ENCODE measurements at regions not wholly inside any gene's neighbourhood (a gene's known extent, or its start where the extent isn't known, plus 50 kb on each side); places are given as distances from the start of the nearest gene placed in this dataset.
"Not testable (repeated sequence)": the region's sequence is repeated elsewhere in the genome, so short reads cannot be mapped to it uniquely, and the experiment has no call there.

DNA sequence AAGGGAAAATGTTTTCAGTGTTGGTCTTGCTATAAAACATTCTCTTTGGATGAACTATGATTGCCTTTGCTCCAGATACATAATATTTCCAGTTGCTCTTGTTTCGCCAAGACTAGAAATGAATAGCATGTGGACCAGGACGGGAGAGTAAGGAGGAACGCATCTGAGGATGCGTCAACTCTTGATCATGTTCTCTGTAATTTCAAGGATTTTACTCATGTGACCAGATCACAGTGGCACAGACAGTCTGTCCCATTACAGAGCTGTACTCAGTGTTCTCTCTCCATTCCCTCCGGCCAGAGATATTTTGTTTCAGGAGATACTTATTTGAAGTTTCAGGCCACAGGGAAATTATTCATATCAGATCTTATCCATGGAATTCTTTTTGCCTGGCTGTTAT lies 266.6 kb downstream of the MID1IP1 start:
- no peak for DNase-seq
- Mint-ChIP-seq H3K36me3 (ENCODE audit: low read depth) (no peaks in the 10 kb centered on the region), H3K4me1 (no peaks in the 10 kb centered on the region), H3K9me3 (peaks cover 3% of the 10 kb centered on the region), H3K27me3 (no peaks in the 10 kb centered on the region), H3K27ac (no peak overlapping the region), H3K4me3 (no peak overlapping the region)
- intact Hi-C loops (cut with micrococcal nuclease), result no loop called here

DNA sequence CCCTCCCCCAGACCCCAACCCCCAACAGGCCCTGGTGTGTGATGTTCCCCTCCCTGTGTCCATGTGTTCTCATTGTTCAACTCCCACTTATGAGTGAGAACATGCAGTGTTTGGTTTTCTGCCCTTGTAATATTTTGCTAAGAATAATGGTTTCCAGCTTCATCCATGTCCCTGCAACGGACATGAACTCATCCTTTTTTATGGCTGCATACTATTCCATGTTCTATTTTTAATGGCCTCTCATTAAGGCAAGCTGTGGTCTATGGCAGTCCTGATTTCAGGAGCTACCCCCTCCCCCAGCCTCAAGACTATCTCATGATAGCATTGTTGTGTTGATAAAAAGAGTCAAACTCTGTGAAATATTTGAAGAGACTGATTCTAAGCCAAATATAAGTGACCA lies 267.4 kb downstream of the MID1IP1 start:
- intact Hi-C loops (cut with micrococcal nuclease); H3K9me3 Mint-ChIP-seq; H3K36me3 Mint-ChIP-seq (ENCODE audit: low read depth); DNase-seq; H3K27me3 Mint-ChIP-seq; H3K27ac Mint-ChIP-seq; H3K4me1 Mint-ChIP-seq; H3K4me3 Mint-ChIP-seq: not testable (repeated sequence)

DNA sequence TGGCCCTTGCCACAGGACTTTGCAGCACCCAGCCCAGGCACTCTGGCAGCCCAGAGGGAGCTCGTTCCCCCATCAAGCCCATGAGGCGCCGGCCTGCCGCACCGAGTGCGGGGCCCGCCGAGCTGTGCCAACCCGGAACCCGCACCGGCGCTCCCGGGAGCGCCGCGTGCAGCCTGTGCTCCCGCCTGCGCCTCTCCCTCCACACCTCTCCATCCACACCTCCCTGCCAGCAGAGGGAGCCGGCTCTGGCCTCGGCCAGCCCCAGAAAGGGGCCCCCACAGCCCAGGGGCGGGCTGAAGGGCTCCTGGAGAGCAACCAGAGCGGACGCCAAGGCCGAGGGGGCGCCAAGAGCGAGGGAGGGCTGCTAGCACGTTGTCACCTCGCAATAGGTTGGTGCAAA lies 268.8 kb downstream of the MID1IP1 start:
- H3K27me3 Mint-ChIP-seq, result no peaks in the 10 kb centered on the region
- no peaks in the 10 kb centered on the region for H3K4me1 Mint-ChIP-seq
- no peak overlapping the region for H3K27ac Mint-ChIP-seq
- intact Hi-C loops (cut with micrococcal nuclease), result no loop called here
- H3K36me3 Mint-ChIP-seq (ENCODE audit: low read depth), result no peaks in the 10 kb centered on the region
- DNase-seq, result no peak
- peaks cover 3% of the 10 kb centered on the region for H3K9me3 Mint-ChIP-seq
- no peak overlapping the region for H3K4me3 Mint-ChIP-seq

DNA sequence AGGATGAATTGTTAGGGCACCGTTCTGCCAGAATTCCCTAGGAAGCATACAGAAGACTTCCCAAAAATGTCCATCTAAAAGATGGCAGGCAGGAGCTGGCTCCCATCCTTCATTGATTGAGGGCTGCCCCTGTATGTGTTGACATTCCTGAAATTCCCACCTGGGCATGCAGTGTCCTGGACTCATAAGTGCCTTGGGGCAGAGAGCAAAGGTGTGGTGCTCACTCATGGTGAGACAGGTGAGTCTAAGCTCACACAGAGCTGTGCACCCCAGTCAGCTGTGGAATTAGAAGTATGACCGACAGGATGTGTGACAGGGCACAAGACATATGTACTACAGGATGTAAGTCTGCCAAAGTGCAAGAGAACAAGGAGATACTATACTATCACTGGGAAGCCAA lies 271.9 kb downstream of the MID1IP1 start:
- H3K9me3 Mint-ChIP-seq, result peaks cover 7% of the 10 kb centered on the region
- no peak overlapping the region for H3K4me3 Mint-ChIP-seq
- H3K4me1 Mint-ChIP-seq, result no peaks in the 10 kb centered on the region
- DNase-seq, result no peak
- no peaks in the 10 kb centered on the region for H3K27me3 Mint-ChIP-seq
- intact Hi-C loops (cut with micrococcal nuclease), result no loop called here
- no peaks in the 10 kb centered on the region for H3K36me3 Mint-ChIP-seq (ENCODE audit: low read depth)
- no peak overlapping the region for H3K27ac Mint-ChIP-seq

DNA sequence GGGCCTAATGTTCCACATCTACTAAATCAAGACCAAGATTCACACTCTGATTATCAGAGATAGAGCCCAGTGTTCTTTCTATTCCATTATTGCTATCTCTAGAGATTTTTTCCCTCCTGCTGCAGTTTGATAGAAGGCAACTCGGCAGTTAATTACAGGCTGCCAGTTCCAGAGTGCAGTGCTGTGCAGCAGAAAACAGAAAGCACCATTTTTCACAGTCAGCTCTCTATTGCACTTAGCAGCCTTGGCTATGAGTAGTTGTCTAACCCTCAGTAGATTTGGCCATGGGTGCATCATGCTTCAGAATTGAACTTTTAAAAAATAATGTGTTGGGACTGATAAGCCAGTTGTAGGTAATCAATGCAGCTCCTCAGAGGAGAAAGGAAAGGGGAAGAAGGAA lies 295.3 kb downstream of the MID1IP1 start:
- H3K27me3 Mint-ChIP-seq, result no peaks in the 10 kb centered on the region
- H3K4me3 Mint-ChIP-seq, result no peak overlapping the region
- intact Hi-C loops (cut with micrococcal nuclease), result no loop called here
- H3K36me3 Mint-ChIP-seq (ENCODE audit: low read depth), result no peaks in the 10 kb centered on the region
- no peaks in the 10 kb centered on the region for H3K9me3 Mint-ChIP-seq
- no peaks in the 10 kb centered on the region for H3K4me1 Mint-ChIP-seq
- no peak overlapping the region for H3K27ac Mint-ChIP-seq
- DNase-seq, result no peak

DNA sequence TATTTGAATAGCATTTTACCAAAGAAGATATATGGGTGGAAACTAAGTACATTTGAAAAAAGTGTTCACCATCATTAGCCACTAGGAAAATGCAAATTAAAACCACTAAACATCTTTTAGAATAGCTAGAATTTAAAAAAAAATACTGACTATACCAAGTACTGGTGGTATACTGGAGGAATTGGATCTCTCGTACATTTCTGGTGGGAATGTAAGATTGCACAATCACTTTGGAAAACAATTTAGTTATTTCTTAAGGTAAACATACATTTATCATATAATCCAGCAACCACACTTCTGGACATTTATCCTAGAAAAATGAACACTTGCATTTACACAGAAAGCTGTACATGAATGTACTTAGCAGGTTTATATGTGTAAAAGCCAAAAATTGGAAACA lies 303.5 kb downstream of the MID1IP1 start:
- Mint-ChIP-seq H3K4me1 (no peaks in the 10 kb centered on the region), H3K4me3 (no peak overlapping the region), H3K9me3 (peaks cover 3% of the 10 kb centered on the region), H3K27ac (no peak overlapping the region), H3K36me3 (ENCODE audit: low read depth) (no peaks in the 10 kb centered on the region), H3K27me3 (no peaks in the 10 kb centered on the region)
- no peak for DNase-seq
- intact Hi-C loops (cut with micrococcal nuclease), result no loop called here

DNA sequence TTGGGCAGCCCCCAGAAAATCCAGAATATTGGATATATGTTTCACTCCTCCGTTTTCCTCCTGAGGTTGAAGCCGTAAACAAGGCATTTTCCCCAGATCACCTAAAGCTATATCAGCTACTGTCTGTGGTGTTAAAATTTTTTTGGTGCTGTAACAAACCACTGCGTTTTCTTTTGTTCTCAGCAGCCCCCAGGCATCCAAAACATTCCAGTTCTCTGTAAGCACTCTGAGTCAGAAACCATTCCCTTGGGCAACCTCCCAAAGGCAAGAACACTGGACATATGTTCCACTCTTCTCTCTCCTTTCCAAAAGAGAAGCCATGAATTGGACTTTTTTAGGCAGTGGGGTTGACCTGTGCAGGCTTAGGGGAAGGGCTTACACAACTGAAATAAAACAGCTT lies 310.9 kb downstream of the MID1IP1 start:
- peaks cover 4% of the 10 kb centered on the region for H3K9me3 Mint-ChIP-seq
- peaks cover 2% of the 10 kb centered on the region for H3K27me3 Mint-ChIP-seq
- no peak for DNase-seq
- no peaks in the 10 kb centered on the region for H3K4me1 Mint-ChIP-seq
- no peaks in the 10 kb centered on the region for H3K36me3 Mint-ChIP-seq (ENCODE audit: low read depth)
- no peak overlapping the region for H3K4me3 Mint-ChIP-seq
- intact Hi-C loops (cut with micrococcal nuclease), result no loop called here
- H3K27ac Mint-ChIP-seq, result no peak overlapping the region

DNA sequence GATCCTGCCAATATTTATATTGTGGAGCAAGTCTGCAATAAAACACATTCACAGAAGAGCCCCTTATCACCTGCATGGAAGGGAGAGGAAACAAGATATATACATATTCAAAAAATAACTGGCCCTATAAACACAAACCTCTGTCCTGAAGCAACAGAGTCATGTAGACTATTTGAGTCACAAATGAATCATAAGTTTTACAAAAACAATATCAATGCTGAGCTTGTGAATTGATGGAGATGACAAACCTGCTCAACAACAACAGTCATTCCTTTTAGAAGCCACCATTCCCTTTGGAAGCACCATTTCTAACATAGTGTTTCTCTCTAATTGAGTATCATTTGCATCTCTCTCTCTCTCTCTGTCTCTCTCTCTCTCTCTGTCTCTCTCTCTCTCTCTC lies 313.9 kb downstream of the MID1IP1 start:
- H3K27me3 Mint-ChIP-seq, result peaks cover 2% of the 10 kb centered on the region
- no peak overlapping the region for H3K4me3 Mint-ChIP-seq
- DNase-seq, result no peak
- no peaks in the 10 kb centered on the region for H3K36me3 Mint-ChIP-seq (ENCODE audit: low read depth)
- no peak overlapping the region for H3K27ac Mint-ChIP-seq
- H3K9me3 Mint-ChIP-seq, result no peaks in the 10 kb centered on the region
- intact Hi-C loops (cut with micrococcal nuclease), result no loop called here
- H3K4me1 Mint-ChIP-seq, result no peaks in the 10 kb centered on the region

DNA sequence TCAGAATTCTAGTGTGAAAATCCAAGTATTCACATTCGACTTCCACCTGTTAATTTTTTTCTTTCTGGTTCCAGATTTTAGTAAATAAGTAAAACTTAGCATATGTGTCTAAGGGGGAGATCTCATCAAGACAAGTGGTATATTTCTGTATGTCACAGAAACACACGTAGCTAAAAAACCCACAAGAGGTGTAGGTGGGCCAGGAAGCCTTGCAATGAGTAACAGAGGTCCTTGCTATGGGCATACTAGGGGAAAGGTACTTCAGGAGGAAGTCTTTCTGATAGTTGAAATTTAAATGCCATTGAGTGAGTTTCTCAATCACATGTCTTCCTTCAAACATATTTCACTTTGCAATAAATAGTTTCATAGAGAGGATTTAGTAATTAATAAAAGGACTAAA lies 315.8 kb downstream of the MID1IP1 start:
- Mint-ChIP-seq H3K4me1 (no peaks in the 10 kb centered on the region), H3K9me3 (no peaks in the 10 kb centered on the region), H3K27me3 (peaks cover 2% of the 10 kb centered on the region), H3K4me3 (no peak overlapping the region), H3K27ac (no peak overlapping the region), H3K36me3 (ENCODE audit: low read depth) (no peaks in the 10 kb centered on the region)
- no peak for DNase-seq
- intact Hi-C loops (cut with micrococcal nuclease), result no loop called here

DNA sequence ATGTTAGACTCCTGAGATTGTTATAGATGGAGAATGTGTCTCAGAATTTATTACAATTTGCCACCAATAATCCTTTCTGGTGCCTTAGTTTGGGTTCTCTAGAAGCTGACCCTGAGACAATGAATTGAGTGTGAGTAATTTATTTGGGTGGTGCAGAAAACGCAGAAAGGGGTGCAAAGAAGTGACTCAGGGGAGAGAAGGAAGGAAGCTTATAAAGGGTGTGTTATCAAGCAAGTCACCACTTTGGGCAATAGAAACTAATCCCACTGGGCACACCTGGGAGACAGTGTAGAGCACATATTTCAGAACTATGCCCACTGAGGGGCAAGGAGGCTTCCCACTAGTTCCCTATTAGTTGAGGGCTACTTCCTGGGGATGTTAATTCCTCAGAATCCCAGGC lies 320.6 kb downstream of the MID1IP1 start:
- Mint-ChIP-seq H3K27ac (no peak overlapping the region), H3K27me3 (no peaks in the 10 kb centered on the region), H3K4me3 (no peak overlapping the region), H3K36me3 (ENCODE audit: low read depth) (no peaks in the 10 kb centered on the region), H3K9me3 (no peaks in the 10 kb centered on the region), H3K4me1 (no peaks in the 10 kb centered on the region)
- no peak for DNase-seq
- intact Hi-C loops (cut with micrococcal nuclease), result no loop called here

DNA sequence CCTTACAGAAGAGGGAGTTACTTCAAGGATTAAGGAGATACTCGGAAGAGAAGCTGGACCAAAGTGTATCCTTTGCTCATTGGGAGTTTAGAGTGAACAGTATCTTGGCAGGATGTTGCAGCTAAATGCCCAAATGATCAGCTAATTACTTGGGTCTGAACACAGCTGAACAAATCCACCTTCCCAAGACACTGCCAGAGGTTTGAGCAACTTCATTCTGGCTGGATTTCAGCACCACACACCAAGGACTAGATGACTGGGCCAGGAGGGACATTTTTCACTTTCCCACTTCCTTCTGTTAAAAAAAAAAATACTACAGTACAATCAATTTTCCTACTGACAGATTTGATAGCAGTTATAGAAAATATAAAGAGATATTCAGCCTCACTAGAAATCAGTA lies 324.6 kb downstream of the MID1IP1 start:
- Mint-ChIP-seq H3K4me3 (no peak overlapping the region), H3K27me3 (no peaks in the 10 kb centered on the region), H3K9me3 (no peaks in the 10 kb centered on the region), H3K4me1 (no peaks in the 10 kb centered on the region), H3K27ac (no peak overlapping the region), H3K36me3 (ENCODE audit: low read depth) (no peaks in the 10 kb centered on the region)
- DNase-seq, result no peak
- intact Hi-C loops (cut with micrococcal nuclease), result no loop called here

DNA sequence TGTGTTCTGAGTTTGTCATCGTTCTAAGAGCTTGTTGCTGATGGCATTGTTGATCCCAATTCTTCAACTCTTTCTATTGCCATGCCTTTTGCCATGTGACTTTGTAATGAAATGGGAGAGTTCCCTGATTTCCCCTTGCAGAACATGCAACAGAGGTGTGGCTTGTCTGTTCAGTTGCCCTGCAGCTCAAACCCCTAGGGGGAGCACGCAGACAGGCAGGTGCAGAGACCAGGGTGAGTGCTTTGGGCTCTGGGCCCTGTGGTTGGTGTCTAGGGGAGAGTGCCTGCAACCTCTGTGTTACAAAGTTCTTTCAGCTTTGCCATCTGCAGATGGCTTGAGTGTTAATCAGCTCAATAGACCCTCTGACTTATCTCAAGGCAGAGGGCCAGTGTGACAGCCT lies 332.7 kb downstream of the MID1IP1 start:
- intact Hi-C loops (cut with micrococcal nuclease), result no loop called here
- Mint-ChIP-seq H3K4me1 (no peaks in the 10 kb centered on the region), H3K27me3 (no peaks in the 10 kb centered on the region), H3K9me3 (no peaks in the 10 kb centered on the region), H3K4me3 (no peak overlapping the region), H3K36me3 (ENCODE audit: low read depth) (no peaks in the 10 kb centered on the region), H3K27ac (no peak overlapping the region)
- peak; percentile 61 for DNase-seq

DNA sequence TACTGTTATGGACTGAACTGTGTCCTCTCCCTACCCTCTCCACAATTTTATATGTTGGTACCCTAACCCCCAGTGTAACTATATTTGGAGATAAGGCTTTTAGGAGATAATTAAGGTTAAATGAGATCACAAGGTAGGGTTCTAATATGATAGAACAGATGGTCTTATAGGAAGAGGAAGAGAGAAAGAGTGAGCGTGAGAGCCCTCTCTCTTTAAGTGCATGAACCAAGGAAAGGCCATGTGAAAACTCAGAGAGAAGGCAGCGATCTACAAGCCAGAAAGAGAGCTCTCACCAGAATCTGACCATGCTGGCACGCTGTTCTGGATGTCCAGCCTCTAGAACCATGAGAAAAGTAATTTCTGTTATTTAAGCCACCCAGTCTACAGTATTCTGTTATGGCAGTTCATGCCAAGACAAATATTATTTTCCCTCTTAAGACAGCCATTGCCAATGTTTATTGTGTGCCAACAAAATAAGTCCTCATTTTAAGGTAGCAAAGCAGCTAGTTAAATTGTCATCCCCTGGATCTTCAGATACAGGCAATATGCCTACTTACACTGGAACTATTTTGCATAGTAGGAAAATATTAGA lies 336.2 kb downstream of the MID1IP1 start:
- no peak overlapping the region for H3K27ac Mint-ChIP-seq
- H3K36me3 Mint-ChIP-seq (ENCODE audit: low read depth), result no peaks in the 10 kb centered on the region
- no peak for DNase-seq
- intact Hi-C loops (cut with micrococcal nuclease), result no loop called here
- no peak overlapping the region for H3K4me3 Mint-ChIP-seq
- no peaks in the 10 kb centered on the region for H3K4me1 Mint-ChIP-seq
- no peaks in the 10 kb centered on the region for H3K27me3 Mint-ChIP-seq
- no peaks in the 10 kb centered on the region for H3K9me3 Mint-ChIP-seq

DNA sequence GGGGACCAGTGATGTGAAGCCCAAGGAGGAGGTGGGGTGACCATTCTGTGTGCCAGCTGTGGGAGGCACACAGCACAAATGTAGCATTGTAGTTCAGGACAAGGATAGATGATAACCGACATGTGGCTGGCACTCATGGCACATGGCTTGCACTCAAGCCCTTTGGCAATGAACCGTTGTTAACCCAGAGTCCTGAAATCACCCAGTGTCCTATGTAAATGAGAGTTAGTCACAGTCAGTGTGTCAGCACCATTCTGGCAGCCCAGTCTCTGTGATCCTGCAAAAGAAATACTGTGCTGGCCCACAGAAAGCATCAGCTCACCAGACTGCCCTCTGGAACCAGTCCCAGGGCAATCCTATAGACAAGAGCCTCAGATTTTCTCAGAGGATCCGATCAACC lies 339.3 kb downstream of the MID1IP1 start:
- no peak for DNase-seq
- no peaks in the 10 kb centered on the region for H3K36me3 Mint-ChIP-seq (ENCODE audit: low read depth)
- no peaks in the 10 kb centered on the region for H3K4me1 Mint-ChIP-seq
- H3K4me3 Mint-ChIP-seq, result no peak overlapping the region
- H3K27me3 Mint-ChIP-seq, result no peaks in the 10 kb centered on the region
- no peak overlapping the region for H3K27ac Mint-ChIP-seq
- intact Hi-C loops (cut with micrococcal nuclease), result no loop called here
- no peaks in the 10 kb centered on the region for H3K9me3 Mint-ChIP-seq

DNA sequence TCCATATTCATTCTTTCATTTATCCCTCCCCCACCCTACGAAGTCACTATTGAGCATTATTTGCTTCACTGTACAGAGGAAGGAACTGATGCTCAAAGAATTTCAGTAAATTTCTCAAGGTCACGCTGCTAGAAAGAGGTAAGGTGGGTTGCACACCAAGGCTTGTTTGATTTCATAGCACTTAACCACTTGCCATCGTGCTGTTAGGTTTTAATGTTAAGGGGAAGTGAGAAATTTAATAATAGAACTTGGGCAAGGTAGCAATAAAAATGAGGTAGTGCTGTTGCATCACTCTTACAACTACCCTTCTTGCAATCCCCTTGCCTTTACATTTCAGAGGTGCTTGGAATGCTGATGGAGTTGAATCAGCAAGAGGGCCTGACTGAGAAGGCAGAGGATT lies 343.1 kb downstream of the MID1IP1 start:
- no peak overlapping the region for H3K4me3 Mint-ChIP-seq
- H3K9me3 Mint-ChIP-seq, result no peaks in the 10 kb centered on the region
- intact Hi-C loops (cut with micrococcal nuclease), result no loop called here
- H3K36me3 Mint-ChIP-seq (ENCODE audit: low read depth), result no peaks in the 10 kb centered on the region
- no peaks in the 10 kb centered on the region for H3K27me3 Mint-ChIP-seq
- H3K27ac Mint-ChIP-seq, result no peak overlapping the region
- H3K4me1 Mint-ChIP-seq, result no peaks in the 10 kb centered on the region
- DNase-seq, result no peak
